Esophagus squamous epithelium (tissue), 4 donors: ENCODE measurements at regions not wholly inside any gene's neighbourhood (a gene's known extent, or its start where the extent isn't known, plus 50 kb on each side); places are given as distances from the start of the nearest gene placed in this dataset.

Experiments
- CTCF ChIP-seq, 6 experiments: fragments of 450-650 bp in 4 of 6; fragments of 200-600 bp in 2 of 6; sonication (generic) in 2 of 6; IDR thresholded peaks; one replicate each; pipeline ENCODE4 v1.5.1; 2016 to 2019; ENCODE audit warnings: antibody characterized with exemption in 6 of 6, mild to moderate bottlenecking in 4 of 6, moderate library complexity in 4 of 6
- POLR2A ChIP-seq, 4 donors: fragments of 450-650 bp; IDR thresholded peaks; one replicate each; pipeline ENCODE4 v1.6.1; 2017; ENCODE audit warnings: antibody characterized with exemption in 4 of 4, mild to moderate bottlenecking in 4 of 4, moderate library complexity in 3 of 4

GRCh38 chr16:60811051-60811608 is 1225.1 kb downstream of the CDH8 start:
- no peak for TF ChIP-seq CTCF (IDR thresholded peaks at IDR 0.05)
- no peak for TF ChIP-seq POLR2A (IDR thresholded peaks at IDR 0.05)
